ENCODE measurements at regions not wholly inside any gene's neighbourhood (a gene's known extent, or its start where the extent isn't known, plus 50 kb on each side); places are given as distances from the start of the nearest gene placed in this dataset.
"Not testable (repeated sequence)": the region's sequence is repeated elsewhere in the genome, so short reads cannot be mapped to it uniquely, and the experiment has no call there.

GRCh38 chr20:30499716-30500446 is 757.6 kb upstream of the DEFB115 start:
- not testable (repeated sequence) for H3K4me1 ChIP-seq (ENCODE audit: control insufficient read depth in 4 of 4, insufficient read depth in 4 of 4, low read length in 3 of 4); H3K4me3 ChIP-seq (ENCODE audit: low read depth in 1 of 3, low read length in 3 of 3); H3K36me3 ChIP-seq (ENCODE audit: control insufficient read depth in 4 of 4, insufficient read depth in 3 of 4, low read depth in 1 of 4, low read length in 3 of 4); H3K27me3 ChIP-seq (ENCODE audit: control insufficient read depth in 4 of 4, insufficient read depth in 4 of 4, low read length in 3 of 4); DNase-seq (ENCODE audit: low spot score); H3K9ac ChIP-seq (ENCODE audit: low read depth in 1 of 2, low read length in 2 of 2); H3K27ac ChIP-seq (ENCODE audit: low read depth in 1 of 2, low read length in 2 of 2); H3K9me3 ChIP-seq (ENCODE audit: control insufficient read depth in 4 of 4, low read length in 3 of 4)
- WGBS: 14% methylated on average over 25 of the region's 26 CpGs

GRCh38 chr20:30500447-30500820 is 757.0 kb upstream of the DEFB115 start:
- not testable (repeated sequence) for H3K27me3 ChIP-seq (ENCODE audit: control insufficient read depth in 4 of 4, insufficient read depth in 4 of 4, low read length in 3 of 4); H3K36me3 ChIP-seq (ENCODE audit: control insufficient read depth in 4 of 4, insufficient read depth in 3 of 4, low read depth in 1 of 4, low read length in 3 of 4); DNase-seq (ENCODE audit: low spot score); H3K9ac ChIP-seq (ENCODE audit: low read depth in 1 of 2, low read length in 2 of 2); H3K27ac ChIP-seq (ENCODE audit: low read depth in 1 of 2, low read length in 2 of 2); H3K9me3 ChIP-seq (ENCODE audit: control insufficient read depth in 4 of 4, low read length in 3 of 4); H3K4me3 ChIP-seq (ENCODE audit: low read depth in 1 of 3, low read length in 3 of 3); H3K4me1 ChIP-seq (ENCODE audit: control insufficient read depth in 4 of 4, insufficient read depth in 4 of 4, low read length in 3 of 4)
- WGBS: 9% methylated on average over 11 of the region's 11 CpGs
- TF ChIP-seq CTCF (IDR thresholded peaks at IDR 0.05; ENCODE audit: low read depth, low read length, missing input control) (peak; percentile 38), RAD21 (IDR thresholded peaks at IDR 0.05) (peak; percentile 69)

GRCh38 chr20:30500829-30501440 is 756.5 kb upstream of the DEFB115 start:
- H3K36me3 ChIP-seq (ENCODE audit: control insufficient read depth in 4 of 4, insufficient read depth in 3 of 4, low read depth in 1 of 4, low read length in 3 of 4): no peaks in the 10 kb centered on the region
- H3K9ac ChIP-seq (ENCODE audit: low read depth in 1 of 2, low read length in 2 of 2): no peak overlapping the region
- no peak overlapping the region for H3K27ac ChIP-seq (ENCODE audit: low read depth in 1 of 2, low read length in 2 of 2)
- H3K4me1 ChIP-seq (ENCODE audit: control insufficient read depth in 4 of 4, insufficient read depth in 4 of 4, low read length in 3 of 4): no peaks in the 10 kb centered on the region
- no peaks in the 10 kb centered on the region for H3K9me3 ChIP-seq (ENCODE audit: control insufficient read depth in 4 of 4, low read length in 3 of 4)
- DNase-seq (ENCODE audit: low spot score): no peak
- H3K4me3 ChIP-seq (ENCODE audit: low read depth in 1 of 3, low read length in 3 of 3): no peak overlapping the region
- H3K27me3 ChIP-seq (ENCODE audit: control insufficient read depth in 4 of 4, insufficient read depth in 4 of 4, low read length in 3 of 4): no peaks in the 10 kb centered on the region
- WGBS: 59% methylated on average over 23 of the region's 23 CpGs
- TF ChIP-seq HNF4A (conservative IDR thresholded peaks at IDR 0.05) (no peak), MAX (IDR thresholded peaks at IDR 0.05) (no peak), ZBTB33 (IDR thresholded peaks at IDR 0.05) (no peak)

- Histone ChIP-seq H3K9ac (ENCODE audit: low read depth in 1 of 2, low read length in 2 of 2) (no peak overlapping the region), H3K27ac (ENCODE audit: low read depth in 1 of 2, low read length in 2 of 2) (no peak overlapping the region), H3K27me3 (ENCODE audit: control insufficient read depth in 4 of 4, insufficient read depth in 4 of 4, low read length in 3 of 4) (no peaks in the 10 kb centered on the region), H3K9me3 (ENCODE audit: control insufficient read depth in 4 of 4, low read length in 3 of 4) (no peaks in the 10 kb centered on the region), H3K4me3 (ENCODE audit: low read depth in 1 of 3, low read length in 3 of 3) (no peak overlapping the region), H3K4me1 (ENCODE audit: control insufficient read depth in 4 of 4, insufficient read depth in 4 of 4, low read length in 3 of 4) (no peaks in the 10 kb centered on the region), H3K36me3 (ENCODE audit: control insufficient read depth in 4 of 4, insufficient read depth in 3 of 4, low read depth in 1 of 4, low read length in 3 of 4) (no peaks in the 10 kb centered on the region)
- no peak for DNase-seq (ENCODE audit: low spot score)
- TF ChIP-seq NR2F2 (IDR thresholded peaks at IDR 0.05) (no peak), FOXA1 (IDR thresholded peaks at IDR 0.05) (no peak), EGR1 (IDR thresholded peaks at IDR 0.05; ENCODE audit: low read depth in 2 of 2) (no peak), TAF1 (conservative IDR thresholded peaks at IDR 0.05) (no peak), JUND (IDR thresholded peaks at IDR 0.05) (no peak), HNF4A (conservative IDR thresholded peaks at IDR 0.05) (no peak), FOXA2 (IDR thresholded peaks at IDR 0.05) (no peak), GABPA (IDR thresholded peaks at IDR 0.05 in 1 of 2, conservative IDR thresholded peaks at IDR 0.05 in 1 of 2) (no peak), REST (IDR thresholded peaks at IDR 0.05) (no peak), SP1 (IDR thresholded peaks at IDR 0.05) (no peak)
These were observed 754.8 kb upstream of the DEFB115 start for GRCh38 chr20:30502670-30503069.

All from liver (tissue), 8 donors.